Nephron (organoid): ENCODE measurements at regions not wholly inside any gene's neighbourhood (a gene's known extent, or its start where the extent isn't known, plus 50 kb on each side); places are given as distances from the start of the nearest gene placed in this dataset.
"Not testable (repeated sequence)": the region's sequence is repeated elsewhere in the genome, so short reads cannot be mapped to it uniquely, and the experiment has no call there.

ENCODE experiments used
- H3K27ac Mint-ChIP-seq, 3 experiments: 2 replicates each; pipeline ENCODE4 v1.8.0; 2020; ENCODE audit warnings: mixed read lengths in 3 of 3, mild to moderate bottlenecking in 2 of 3, moderate library complexity in 1 of 3
- H3K27me3 Mint-ChIP-seq: 2 replicates; pipeline ENCODE4 v1.8.0; 2021; ENCODE audit warnings: low read depth, mild to moderate bottlenecking, moderate library complexity, mixed read lengths
- H3K36me3 Mint-ChIP-seq: 2 replicates; pipeline ENCODE4 v1.8.0; 2020; ENCODE audit warnings: low read depth, mixed read lengths
- H3K4me1 Mint-ChIP-seq: 2 replicates; pipeline ENCODE4 v1.8.0; 2020; ENCODE audit warnings: mixed read lengths
- H3K4me3 Mint-ChIP-seq, 3 experiments: 2 replicates each; pipeline ENCODE4 v1.8.0; 2020; ENCODE audit warnings: mild to moderate bottlenecking in 3 of 3, mixed read lengths in 3 of 3, moderate library complexity in 2 of 3
- H3K9me3 Mint-ChIP-seq: 2 replicates; pipeline ENCODE4 v1.8.0; 2020; ENCODE audit warnings: mixed read lengths
- CTCF ChIP-seq, 3 experiments: fragments of 200-600 bp; sonication (generic); IDR thresholded peaks; one replicate each; pipeline ENCODE4 v1.5.0; 2021; ENCODE audit warnings: antibody characterized with exemption in 3 of 3; ENCODE audit not compliant: unreplicated experiment in 3 of 3

- not testable (repeated sequence) for H3K27ac Mint-ChIP-seq, H3K36me3 Mint-ChIP-seq, H3K4me1 Mint-ChIP-seq, H3K27me3 Mint-ChIP-seq, H3K4me3 Mint-ChIP-seq
- peaks cover 28% of the 10 kb centered on the region for H3K9me3 Mint-ChIP-seq
Observed at GRCh38 chrX:76774912-76775311, 347.4 kb downstream of the MAGEE1 start.

GRCh38 chrX:76796311-76796710, 368.8 kb downstream of the MAGEE1 start:
- peaks cover 14% of the 10 kb centered on the region for H3K9me3 Mint-ChIP-seq
- no peak for TF ChIP-seq CTCF (IDR thresholded peaks at IDR 0.05; ENCODE audit: unreplicated experiment in 3 of 3)
- H3K4me1 Mint-ChIP-seq = no peaks in the 10 kb centered on the region
- no peaks in the 10 kb centered on the region for H3K27me3 Mint-ChIP-seq
- H3K36me3 Mint-ChIP-seq = no peaks in the 10 kb centered on the region
- H3K27ac Mint-ChIP-seq = no peak overlapping the region
- no peak overlapping the region for H3K4me3 Mint-ChIP-seq

- Mint-ChIP-seq H3K4me3 (no peak overlapping the region), H3K9me3 (peaks cover 22% of the 10 kb centered on the region), H3K4me1 (no peaks in the 10 kb centered on the region), H3K27ac (no peak overlapping the region), H3K27me3 (no peaks in the 10 kb centered on the region), H3K36me3 (no peaks in the 10 kb centered on the region)
- TF ChIP-seq CTCF (IDR thresholded peaks at IDR 0.05; ENCODE audit: unreplicated experiment in 3 of 3) = no peak
Observed at GRCh38 chrX:76802708-76803107, 375.2 kb downstream of the MAGEE1 start.

- Mint-ChIP-seq H3K4me3 (no peak overlapping the region), H3K36me3 (no peaks in the 10 kb centered on the region), H3K4me1 (no peaks in the 10 kb centered on the region), H3K27me3 (no peaks in the 10 kb centered on the region), H3K27ac (no peak overlapping the region), H3K9me3 (peaks cover 5% of the 10 kb centered on the region)
- TF ChIP-seq CTCF (IDR thresholded peaks at IDR 0.05; ENCODE audit: unreplicated experiment in 3 of 3) = no peak
Observed at GRCh38 chrX:76815754-76816153, 388.2 kb downstream of the MAGEE1 start.

GRCh38 chrX:76817279-76817678, 389.8 kb downstream of the MAGEE1 start:
- H3K27me3 Mint-ChIP-seq = not testable (repeated sequence)

GRCh38 chrX:76821276-76821675, 393.8 kb downstream of the MAGEE1 start:
- Mint-ChIP-seq H3K4me1 (no peaks in the 10 kb centered on the region), H3K27ac (no peak overlapping the region), H3K9me3 (peaks cover 23% of the 10 kb centered on the region), H3K36me3 (no peaks in the 10 kb centered on the region), H3K4me3 (no peak overlapping the region), H3K27me3 (no peaks in the 10 kb centered on the region)
- TF ChIP-seq CTCF (IDR thresholded peaks at IDR 0.05; ENCODE audit: unreplicated experiment in 3 of 3) = no peak

More at GRCh38 chrX:76817279-76817678, 389.8 kb downstream of the MAGEE1 start:
- not testable (repeated sequence) for H3K36me3 Mint-ChIP-seq, H3K27ac Mint-ChIP-seq, H3K4me3 Mint-ChIP-seq, H3K4me1 Mint-ChIP-seq
- H3K9me3 Mint-ChIP-seq = peaks cover 15% of the 10 kb centered on the region

- Mint-ChIP-seq H3K27me3 (no peaks in the 10 kb centered on the region), H3K9me3 (peaks cover 11% of the 10 kb centered on the region), H3K4me3 (no peak overlapping the region), H3K27ac (no peak overlapping the region), H3K36me3 (no peaks in the 10 kb centered on the region), H3K4me1 (no peaks in the 10 kb centered on the region)
- TF ChIP-seq CTCF (IDR thresholded peaks at IDR 0.05; ENCODE audit: unreplicated experiment in 3 of 3) = no peak
Observed at GRCh38 chrX:76827672-76828071, 400.2 kb downstream of the MAGEE1 start.

- H3K4me3 Mint-ChIP-seq, H3K27ac Mint-ChIP-seq, H3K4me1 Mint-ChIP-seq, H3K36me3 Mint-ChIP-seq, H3K27me3 Mint-ChIP-seq: not testable (repeated sequence)
- H3K9me3 Mint-ChIP-seq = peaks cover 45% of the 10 kb centered on the region
Observed at GRCh38 chrX:76840902-76841301, 413.4 kb downstream of the MAGEE1 start.
